ENCODE measurements at regions not wholly inside any gene's neighbourhood (a gene's known extent, or its start where the extent isn't known, plus 50 kb on each side); places are given as distances from the start of the nearest gene placed in this dataset.

- TF ChIP-seq EZH2phosphoT487 (IDR thresholded peaks at IDR 0.05; ENCODE audit: insufficient read depth, low read depth) (no peak), EZH2 (IDR thresholded peaks at IDR 0.05; ENCODE audit: insufficient read depth, poor library complexity, severe bottlenecking) (no peak)
Measured at GRCh38 chr3:181410870-181411269, 300.9 kb upstream of the SOX2 start.
